ENCODE measurements at regions not wholly inside any gene's neighbourhood (a gene's known extent, or its start where the extent isn't known, plus 50 kb on each side); places are given as distances from the start of the nearest gene placed in this dataset.

DNA sequence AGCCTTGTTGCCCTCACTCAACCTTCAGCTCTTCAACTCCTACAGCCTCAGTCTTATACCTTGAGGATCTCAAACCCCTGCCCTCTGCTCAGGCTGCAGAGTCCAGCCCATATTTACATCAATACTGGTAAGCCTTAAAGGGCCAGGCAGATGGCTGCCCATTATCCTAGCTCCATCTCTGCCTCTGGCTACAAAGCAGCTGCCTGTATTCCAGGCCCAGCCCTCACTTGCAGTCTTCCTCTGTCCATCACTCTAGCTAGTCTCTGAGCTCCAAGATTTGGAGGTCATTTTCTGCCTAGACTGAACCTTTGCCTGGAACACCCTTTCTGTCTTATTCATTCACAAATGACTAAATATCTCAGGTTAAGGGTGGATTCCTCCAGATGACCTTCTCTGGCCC lies 50.2 kb upstream of the GALNT10 start:
- no peak for DNase-seq (ENCODE audit: extremely low read depth in 1 of 11, low read depth in 9 of 11, low spot score in 4 of 11)
